Endodermal cell (in vitro differentiated cells): ENCODE measurements at regions not wholly inside any gene's neighbourhood (a gene's known extent, or its start where the extent isn't known, plus 50 kb on each side); places are given as distances from the start of the nearest gene placed in this dataset.

Source experiments
- DNase-seq: peaks from one replicate; pipeline ENCODE4 v3.0.0-alpha.2; 2017
- H3K27ac ChIP-seq: 2 replicates; pipeline ENCODE4 v1.5.1; 2013; ENCODE audit warnings: mild to moderate bottlenecking, low read depth, low read length, moderate library complexity
- H3K27me3 ChIP-seq: 2 replicates; pipeline ENCODE4 v1.6.1; 2013; ENCODE audit warnings: mild to moderate bottlenecking, low read length, moderate library complexity; ENCODE audit not compliant: insufficient read depth, control insufficient read depth, poor library complexity, severe bottlenecking
- H3K36me3 ChIP-seq: 2 replicates; pipeline ENCODE4 v1.7.0; 2013; ENCODE audit warnings: mild to moderate bottlenecking, low read length, moderate library complexity; ENCODE audit not compliant: control insufficient read depth, insufficient read depth
- H3K4me1 ChIP-seq: one replicate; pipeline ENCODE4 v1.7.0; 2013; ENCODE audit warnings: low read length; ENCODE audit not compliant: control insufficient read depth, insufficient read depth
- H3K4me3 ChIP-seq: 2 replicates; pipeline ENCODE4 v1.5.1; 2013; ENCODE audit warnings: mild to moderate bottlenecking, low read length, moderate library complexity
- H3K9ac ChIP-seq: 2 replicates; pipeline ENCODE4 v1.6.1; 2013; ENCODE audit warnings: mild to moderate bottlenecking, low read length, moderate library complexity; ENCODE audit not compliant: poor library complexity, severe bottlenecking; ENCODE audit errors: extremely low read depth
- H3K9me3 ChIP-seq: 2 replicates; pipeline ENCODE4 v1.6.1; 2013; ENCODE audit warnings: mild to moderate bottlenecking, low read length, moderate library complexity; ENCODE audit not compliant: control insufficient read depth
- H3K27ac Mint-ChIP-seq: 2 replicates; pipeline ENCODE4 v1.8.0; 2020; ENCODE audit warnings: mixed read lengths
- H3K27me3 Mint-ChIP-seq: 2 replicates; pipeline ENCODE4 v1.8.0; 2021; ENCODE audit warnings: mild to moderate bottlenecking, mixed read lengths; ENCODE audit not compliant: insufficient read depth
- H3K36me3 Mint-ChIP-seq: 2 replicates; pipeline ENCODE4 v1.8.0; 2020; ENCODE audit warnings: low read depth, mixed read lengths
- H3K4me1 Mint-ChIP-seq: 2 replicates; pipeline ENCODE4 v1.8.0; 2020; ENCODE audit warnings: mixed read lengths
- H3K4me3 Mint-ChIP-seq: 2 replicates; pipeline ENCODE4 v1.8.0; 2020; ENCODE audit warnings: mild to moderate bottlenecking, moderate library complexity, mixed read lengths
- H3K9me3 Mint-ChIP-seq: 2 replicates; pipeline ENCODE4 v1.8.0; 2020; ENCODE audit warnings: mild to moderate bottlenecking, mixed read lengths
- WGBS, 2 experiments: methylation state at CpG; one replicate each; pipeline versions ENCODE4 v1.1.5 to v1.1.7; 2013; ENCODE audit warnings: missing lambda C conversion rate in 2 of 2, mixed read lengths in 1 of 2; ENCODE audit not compliant: insufficient coverage in 1 of 2, insufficient read length in 1 of 2; 5-methylcytosine and 5-hydroxymethylcytosine counted together
- TF ChIP-seq, protein P1 (sequence below): fragments of 200-600 bp; sonication (generic); conservative IDR thresholded peaks from 2 replicates; pipeline ENCODE4 v1.5.0; 2021; ENCODE audit warnings: antibody characterized with exemption, mild to moderate bottlenecking

DNA sequence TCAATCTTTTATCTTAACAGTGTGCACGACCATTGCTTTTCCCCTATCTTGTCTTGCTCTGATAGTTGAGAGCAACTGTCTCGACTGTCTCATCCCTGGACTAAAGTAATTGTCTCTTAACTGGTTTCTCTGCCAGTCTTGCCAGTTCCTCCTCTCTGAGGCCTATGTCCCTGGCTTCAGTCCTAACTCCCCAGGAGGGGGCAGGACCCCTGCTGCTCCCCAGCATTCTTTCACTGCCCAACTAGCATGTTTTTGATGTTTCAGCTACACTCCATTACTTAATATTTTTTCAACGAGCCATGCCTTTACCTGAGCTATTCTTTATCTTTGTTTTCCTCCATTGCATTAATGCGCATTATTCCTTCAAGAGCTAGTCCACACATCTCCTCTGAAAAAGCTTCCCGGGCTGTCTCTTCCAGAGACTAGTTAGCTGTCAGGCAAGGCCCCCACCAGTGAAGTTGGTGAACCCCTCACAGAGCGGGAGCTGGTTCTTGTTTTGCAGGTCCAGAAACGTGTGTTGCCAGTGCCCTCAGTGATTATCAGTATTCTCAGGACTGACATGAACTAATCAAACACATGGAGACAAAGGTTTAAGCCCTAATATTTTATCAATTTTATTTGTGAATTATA is 291.7 kb upstream of the KCNN2 start:
- H3K4me1 ChIP-seq = no peaks in the 10 kb centered on the region

DNA sequence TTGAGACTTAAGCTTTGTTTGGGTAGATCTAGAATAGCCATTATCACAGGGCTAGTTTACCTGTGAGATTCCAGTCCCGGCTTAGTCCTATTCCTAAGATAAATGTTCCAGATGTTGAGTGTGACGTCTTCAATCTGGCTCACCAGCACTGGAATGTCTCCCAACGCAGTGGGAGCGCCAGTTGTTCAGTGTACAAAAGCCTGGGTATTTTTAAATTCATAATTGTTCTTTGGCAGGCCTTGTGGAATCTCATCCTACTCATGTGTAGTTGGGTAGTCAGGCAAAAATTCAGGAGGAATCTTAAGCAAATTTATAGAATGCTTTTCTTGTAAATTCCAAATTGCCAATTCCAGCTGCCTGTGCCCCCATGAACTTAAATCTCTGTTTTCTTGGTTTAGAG is 272.6 kb upstream of the KCNN2 start:
- Mint-ChIP-seq H3K27me3 (no peaks in the 10 kb centered on the region), H3K4me3 (no peak overlapping the region), H3K36me3 (peaks cover 3% of the 10 kb centered on the region), H3K27ac (no peak overlapping the region), H3K9me3 (peaks cover 40% of the 10 kb centered on the region), H3K4me1 (peaks cover 2% of the 10 kb centered on the region)
- WGBS, 2 experiments = 43 to 72% methylated on average over 2 to 4 of the region's 4 CpGs
- H3K36me3 ChIP-seq = no peaks in the 10 kb centered on the region
- no peak for DNase-seq
- H3K9ac ChIP-seq = no peak overlapping the region
- H3K27me3 ChIP-seq = no peaks in the 10 kb centered on the region
- TF ChIP-seq, protein P1, sequence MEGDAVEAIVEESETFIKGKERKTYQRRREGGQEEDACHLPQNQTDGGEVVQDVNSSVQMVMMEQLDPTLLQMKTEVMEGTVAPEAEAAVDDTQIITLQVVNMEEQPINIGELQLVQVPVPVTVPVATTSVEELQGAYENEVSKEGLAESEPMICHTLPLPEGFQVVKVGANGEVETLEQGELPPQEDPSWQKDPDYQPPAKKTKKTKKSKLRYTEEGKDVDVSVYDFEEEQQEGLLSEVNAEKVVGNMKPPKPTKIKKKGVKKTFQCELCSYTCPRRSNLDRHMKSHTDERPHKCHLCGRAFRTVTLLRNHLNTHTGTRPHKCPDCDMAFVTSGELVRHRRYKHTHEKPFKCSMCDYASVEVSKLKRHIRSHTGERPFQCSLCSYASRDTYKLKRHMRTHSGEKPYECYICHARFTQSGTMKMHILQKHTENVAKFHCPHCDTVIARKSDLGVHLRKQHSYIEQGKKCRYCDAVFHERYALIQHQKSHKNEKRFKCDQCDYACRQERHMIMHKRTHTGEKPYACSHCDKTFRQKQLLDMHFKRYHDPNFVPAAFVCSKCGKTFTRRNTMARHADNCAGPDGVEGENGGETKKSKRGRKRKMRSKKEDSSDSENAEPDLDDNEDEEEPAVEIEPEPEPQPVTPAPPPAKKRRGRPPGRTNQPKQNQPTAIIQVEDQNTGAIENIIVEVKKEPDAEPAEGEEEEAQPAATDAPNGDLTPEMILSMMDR = no peak
- H3K4me3 ChIP-seq = no peak overlapping the region
- no peaks in the 10 kb centered on the region for H3K4me1 ChIP-seq
- H3K9me3 ChIP-seq = peaks cover 27% of the 10 kb centered on the region
- no peak overlapping the region for H3K27ac ChIP-seq

More for the DNA sequence above, 291.7 kb upstream of the KCNN2 start:
- Mint-ChIP-seq H3K9me3 (no peaks in the 10 kb centered on the region), H3K4me3 (no peak overlapping the region), H3K36me3 (no peaks in the 10 kb centered on the region), H3K4me1 (peaks cover 5% of the 10 kb centered on the region), H3K27ac (no peak overlapping the region), H3K27me3 (peaks cover 6% of the 10 kb centered on the region)
- DNase-seq = peak; percentile 59
- TF ChIP-seq, protein P1 = no peak
- 71 to 76% methylated on average over 5 to 7 of the region's 7 CpGs for WGBS, 2 experiments
- Histone ChIP-seq H3K9ac (no peak overlapping the region), H3K27me3 (no peaks in the 10 kb centered on the region), H3K27ac (no peak overlapping the region), H3K4me3 (no peak overlapping the region), H3K36me3 (no peaks in the 10 kb centered on the region), H3K9me3 (no peaks in the 10 kb centered on the region)

DNA sequence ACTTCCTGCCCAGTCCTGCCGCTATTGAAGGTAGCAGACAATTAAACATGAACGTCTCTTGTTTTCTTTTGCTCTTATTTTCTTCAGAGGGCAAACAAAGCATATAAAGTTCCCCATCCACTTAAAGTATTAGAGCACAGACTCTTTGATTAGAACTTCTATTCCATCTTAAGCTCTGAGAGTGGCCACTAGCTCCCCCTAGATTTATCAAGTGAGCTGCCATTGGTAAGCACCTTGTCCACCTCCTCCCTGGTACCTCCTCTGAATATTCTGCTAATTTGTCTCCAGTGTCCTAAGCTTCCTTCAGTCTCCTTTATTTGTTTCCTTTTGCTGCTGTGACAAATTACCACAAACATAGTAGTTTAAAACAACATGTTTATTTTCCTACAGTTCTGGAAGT is 264.3 kb upstream of the KCNN2 start:
- Mint-ChIP-seq H3K4me3 (no peak overlapping the region), H3K4me1 (no peaks in the 10 kb centered on the region), H3K9me3 (peaks cover 18% of the 10 kb centered on the region), H3K36me3 (peaks cover 3% of the 10 kb centered on the region), H3K27ac (no peak overlapping the region), H3K27me3 (no peaks in the 10 kb centered on the region)
- Histone ChIP-seq H3K27ac (no peak overlapping the region), H3K4me3 (no peak overlapping the region), H3K9me3 (peaks cover 10% of the 10 kb centered on the region), H3K9ac (no peak overlapping the region), H3K36me3 (no peaks in the 10 kb centered on the region), H3K27me3 (no peaks in the 10 kb centered on the region), H3K4me1 (no peaks in the 10 kb centered on the region)
- DNase-seq = no peak
- TF ChIP-seq, protein P1 = peak; percentile 57
- 86 to 92% methylated on average over 2 of the region's 2 CpGs for WGBS, 2 experiments
